ENCODE measurements at regions not wholly inside any gene's neighbourhood (a gene's known extent, or its start where the extent isn't known, plus 50 kb on each side); places are given as distances from the start of the nearest gene placed in this dataset.

DNA sequence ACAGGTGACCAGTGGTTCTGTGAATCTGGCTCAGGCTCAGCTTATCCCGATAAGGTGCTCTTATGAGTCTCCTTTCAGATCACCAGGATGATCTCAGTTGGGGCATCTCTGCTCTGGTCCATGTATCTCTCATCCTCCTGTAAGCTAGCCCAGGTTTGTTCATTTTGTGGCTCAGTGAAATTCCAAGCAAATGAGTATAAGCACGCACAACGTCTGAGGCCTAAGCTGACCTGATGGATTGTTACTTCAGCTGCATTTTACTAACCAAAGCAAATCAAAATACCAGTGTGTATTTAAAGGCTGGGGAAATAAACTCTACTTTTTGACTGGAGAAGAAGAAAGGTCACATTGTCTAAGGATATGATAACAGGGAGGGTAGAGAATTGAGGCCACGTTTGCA lies 551.0 kb upstream of the BTBD3 start:
- Mint-ChIP-seq H3K36me3 (ENCODE audit: low read depth) (peaks cover 4% of the 10 kb centered on the region), H3K27me3 (ENCODE audit: low read depth) (no peaks in the 10 kb centered on the region), H3K4me3 (no peak overlapping the region), H3K9me3 (peaks cover 8% of the 10 kb centered on the region), H3K4me1 (no peaks in the 10 kb centered on the region), H3K27ac (ENCODE audit: unreplicated experiment) (no peak overlapping the region)
- no peak for TF ChIP-seq CTCF (conservative IDR thresholded peaks at IDR 0.05)
- no peak for DNase-seq (ENCODE audit: low read depth, low spot score)

DNA sequence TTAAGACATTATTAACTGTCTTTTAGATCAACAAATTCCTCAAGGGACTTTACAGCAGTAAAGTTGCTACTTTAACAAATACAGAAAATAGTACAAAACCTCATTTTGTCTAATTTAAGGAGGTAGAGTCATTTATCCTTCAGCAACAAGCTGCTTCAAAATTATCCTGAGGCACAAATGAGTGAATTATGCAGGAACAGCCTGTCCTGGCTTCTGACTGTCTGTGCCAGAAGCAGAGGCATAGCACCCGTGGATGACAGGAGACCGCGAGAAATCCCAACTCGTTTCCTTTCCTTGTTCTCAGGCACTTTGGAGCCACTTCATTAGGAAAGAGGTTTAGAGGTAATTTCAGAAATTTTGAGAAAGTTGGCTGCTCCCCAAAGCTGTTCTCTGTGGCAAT lies 549.2 kb upstream of the BTBD3 start:
- no peaks in the 10 kb centered on the region for H3K27me3 Mint-ChIP-seq (ENCODE audit: low read depth)

GRCh38 chr20:11368965-11369711 lies 548.6 kb upstream of the BTBD3 start:
- H3K36me3 Mint-ChIP-seq (ENCODE audit: low read depth): no peaks in the 10 kb centered on the region
- H3K27me3 Mint-ChIP-seq (ENCODE audit: low read depth): no peaks in the 10 kb centered on the region
- no peak overlapping the region for H3K27ac Mint-ChIP-seq (ENCODE audit: unreplicated experiment)
- no peak for TF ChIP-seq CTCF (conservative IDR thresholded peaks at IDR 0.05)
- DNase-seq (ENCODE audit: low read depth, low spot score): no peak
- no peak overlapping the region for H3K4me3 Mint-ChIP-seq
- no peaks in the 10 kb centered on the region for H3K9me3 Mint-ChIP-seq
- H3K4me1 Mint-ChIP-seq: peaks cover 15% of the 10 kb centered on the region

More for the DNA sequence above, 549.2 kb upstream of the BTBD3 start:
- Mint-ChIP-seq H3K4me1 (peaks cover 14% of the 10 kb centered on the region), H3K27ac (ENCODE audit: unreplicated experiment) (no peak overlapping the region), H3K9me3 (no peaks in the 10 kb centered on the region), H3K4me3 (no peak overlapping the region), H3K36me3 (ENCODE audit: low read depth) (no peaks in the 10 kb centered on the region)
- TF ChIP-seq CTCF (conservative IDR thresholded peaks at IDR 0.05): no peak
- no peak for DNase-seq (ENCODE audit: low read depth, low spot score)

GRCh38 chr20:11371831-11372230 lies 545.9 kb upstream of the BTBD3 start:
- H3K9me3 Mint-ChIP-seq: no peaks in the 10 kb centered on the region
- no peak for DNase-seq (ENCODE audit: low read depth, low spot score)
- no peak overlapping the region for H3K4me3 Mint-ChIP-seq
- no peaks in the 10 kb centered on the region for H3K36me3 Mint-ChIP-seq (ENCODE audit: low read depth)
- H3K4me1 Mint-ChIP-seq: peaks cover 15% of the 10 kb centered on the region
- no peak overlapping the region for H3K27ac Mint-ChIP-seq (ENCODE audit: unreplicated experiment)
- H3K27me3 Mint-ChIP-seq (ENCODE audit: low read depth): no peaks in the 10 kb centered on the region
- no peak for TF ChIP-seq CTCF (conservative IDR thresholded peaks at IDR 0.05)

DNA sequence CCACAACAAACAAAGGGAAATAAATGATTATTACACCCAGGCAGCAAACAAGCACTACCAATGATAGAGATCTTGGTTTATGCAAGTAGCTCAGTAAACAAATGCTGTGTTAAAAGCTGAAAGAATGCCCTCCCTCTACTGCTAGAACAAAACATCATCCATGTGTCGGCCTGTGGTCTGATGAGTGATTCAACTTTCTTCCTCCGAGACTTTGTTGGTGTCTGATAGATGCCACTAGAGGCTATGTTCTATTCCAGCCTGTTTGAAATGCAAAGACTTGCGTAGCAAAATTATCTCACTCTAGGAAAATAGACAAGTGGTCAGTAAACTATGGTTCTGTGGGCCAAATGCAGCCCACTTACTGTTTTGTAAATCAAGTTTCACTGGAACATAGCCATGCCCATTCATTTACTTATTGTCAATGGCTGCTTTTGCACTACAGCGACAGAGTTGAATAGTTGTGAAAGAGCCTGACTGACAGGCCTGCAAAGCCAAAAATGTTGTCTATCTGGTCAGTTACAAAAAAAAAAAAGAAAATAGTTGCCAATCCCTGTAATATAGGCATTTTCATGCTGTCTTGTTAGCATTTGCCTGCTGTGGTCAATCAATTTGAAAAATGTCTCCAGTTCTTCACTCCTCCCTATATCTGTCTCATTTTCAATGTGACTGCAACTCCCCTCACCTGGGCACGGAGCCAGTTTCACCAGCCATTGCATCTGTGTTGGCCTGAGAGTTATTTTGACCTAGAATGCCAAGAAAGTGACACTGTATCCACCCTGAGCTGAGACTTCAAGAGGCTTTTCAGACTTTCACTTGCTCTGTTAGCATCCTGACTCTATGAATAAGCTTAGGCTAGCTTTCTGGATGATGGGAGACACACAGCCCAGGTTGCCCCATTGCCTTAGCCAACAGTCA lies 544.6 kb upstream of the BTBD3 start:
- no peak overlapping the region for H3K4me3 Mint-ChIP-seq
- no peaks in the 10 kb centered on the region for H3K9me3 Mint-ChIP-seq
- TF ChIP-seq CTCF (conservative IDR thresholded peaks at IDR 0.05): no peak
- peaks cover 15% of the 10 kb centered on the region for H3K4me1 Mint-ChIP-seq
- no peaks in the 10 kb centered on the region for H3K27me3 Mint-ChIP-seq (ENCODE audit: low read depth)
- no peaks in the 10 kb centered on the region for H3K36me3 Mint-ChIP-seq (ENCODE audit: low read depth)
- no peak overlapping the region for H3K27ac Mint-ChIP-seq (ENCODE audit: unreplicated experiment)
- no peak for DNase-seq (ENCODE audit: low read depth, low spot score)

Data from neural crest cell (in vitro differentiated cells).